ENCODE measurements at regions not wholly inside any gene's neighbourhood (a gene's known extent, or its start where the extent isn't known, plus 50 kb on each side); places are given as distances from the start of the nearest gene placed in this dataset.

- TF ChIP-seq CTCF (CRISPR knock-in tag; IDR thresholded peaks at IDR 0.05) (no peak), SOX6 (IDR thresholded peaks at IDR 0.05) (no peak), SOX6 (CRISPR knock-in tag; IDR thresholded peaks at IDR 0.05) (no peak), MNT (IDR thresholded peaks at IDR 0.05) (no peak), ZNF557 (CRISPR knock-in tag; IDR thresholded peaks at IDR 0.05) (no peak), GABPA (IDR thresholded peaks at IDR 0.05; ENCODE audit: low read depth, low read length) (no peak), GABPA (CRISPR knock-in tag; IDR thresholded peaks at IDR 0.05; ENCODE audit: low read depth) (no peak), TBP (CRISPR knock-in tag; IDR thresholded peaks at IDR 0.05) (no peak), EZH2 (conservative IDR thresholded peaks at IDR 0.05; ENCODE audit: low read depth, low read length) (no peak), MLX (CRISPR knock-in tag; IDR thresholded peaks at IDR 0.05) (no peak), NFIC (IDR thresholded peaks at IDR 0.05; ENCODE audit: low read length) (no peak), ZNF251 (CRISPR knock-in tag; IDR thresholded peaks at IDR 0.05) (no peak), PRDM10 (CRISPR knock-in tag; IDR thresholded peaks at IDR 0.05; ENCODE audit: low read depth) (no peak), FOXJ3 (CRISPR knock-in tag; IDR thresholded peaks at IDR 0.05; ENCODE audit: borderline replicate concordance) (no peak)
Measured at GRCh38 chr21:35358008-35358407, 308.9 kb upstream of the RUNX1 start.

Measured in HepG2 (cell line).